Right cardiac atrium (tissue), 2 donors: ENCODE measurements at regions not wholly inside any gene's neighbourhood (a gene's known extent, or its start where the extent isn't known, plus 50 kb on each side); places are given as distances from the start of the nearest gene placed in this dataset.

ENCODE experiments used
- microRNA-seq, 2 donors: library from miRNA; unstranded; fragments of <30 nt; microRNA quantifications; one replicate each; pipeline ENCODE4 v1.2.0, GENCODE V29; 2020 to 2021
- donor health status: DM: no; HTN: yes; CAD: no.
- donor health status: DM: no; HTN: no; CAD: no.

Small RNA genes in the stretch of these regions (microRNA-seq; reads per million reads assigned to microRNA genes)
- 0 reads per million in 2 donors for gene MIR4507
- gene MIR4537, result 0 reads per million in 2 donors
- 0 reads per million in 2 donors for gene MIR4538
- gene MIR4539, result 0 reads per million in 2 donors
- gene MIR5195, result 0 reads per million in 2 donors
- 0 reads per million in 2 donors for gene MIR8071-1
- 0 reads per million in 2 donors for gene MIR8071-2
